ENCODE measurements at regions not wholly inside any gene's neighbourhood (a gene's known extent, or its start where the extent isn't known, plus 50 kb on each side); places are given as distances from the start of the nearest gene placed in this dataset.

- DNase-seq (no peak), ATAC-seq (ENCODE audit: low read depth) (no peak)
- H3K9ac ChIP-seq (ENCODE audit: low read length): no peak overlapping the region
- H3K4me1 Mint-ChIP-seq: no peaks in the 10 kb centered on the region
- intact Hi-C loops (cut with micrococcal nuclease): no loop called here
- WGBS (ENCODE audit: insufficient coverage): 88% methylated on average over 3 of the region's 4 CpGs
- no peak overlapping the region for H2AFZ ChIP-seq (ENCODE audit: insufficient read depth, low read depth, low read length, poor library complexity, severe bottlenecking)
- H3K4me3 ChIP-seq (ENCODE audit: control extremely low read depth in 1 of 5, extremely low read depth in 1 of 5, insufficient read depth in 1 of 5, low read depth in 2 of 5, low read length in 4 of 5): no peak overlapping the region
- no peaks in the 10 kb centered on the region for H3K79me2 ChIP-seq (ENCODE audit: control insufficient read depth, insufficient read depth, low read length)
- H4K20me1 ChIP-seq (ENCODE audit: control insufficient read depth, insufficient read depth, low read length, poor library complexity, severe bottlenecking): no peaks in the 10 kb centered on the region
- H3K27me3 Mint-ChIP-seq: peaks cover 11% of the 10 kb centered on the region
- POLR2A ChIA-PET: no interaction called here
- H3K9me3 Mint-ChIP-seq (ENCODE audit: insufficient read depth): no peaks in the 10 kb centered on the region
- CTCF ChIA-PET: no interaction called here
- no peaks in the 10 kb centered on the region for H3K9me3 ChIP-seq (ENCODE audit: control extremely low read depth in 1 of 3, control insufficient read depth in 2 of 3, insufficient read depth in 1 of 3, low read length in 2 of 3)
- no peak overlapping the region for H3K4me2 ChIP-seq (replicated peaks; ENCODE audit: low read depth, low read length, poor library complexity, severe bottlenecking)
- no peak overlapping the region for H3K27ac ChIP-seq (ENCODE audit: low read length in 2 of 2)
- H3K36me3 ChIP-seq (replicated peaks in 1 of 2; ENCODE audit: control extremely low read depth in 1 of 2, control insufficient read depth in 1 of 2, extremely low read depth in 1 of 2, insufficient read depth in 2 of 2, low read length in 1 of 2): no peaks in the 10 kb centered on the region
- H3K27me3 ChIP-seq (replicated peaks in 1 of 4; ENCODE audit: control extremely low read depth in 1 of 4, control insufficient read depth in 3 of 4, insufficient read depth in 4 of 4, low read length in 3 of 4): peaks cover 0 to 4% (median 1%) of the 10 kb centered on the region in 4 experiments
- H3K4me1 ChIP-seq (ENCODE audit: control insufficient read depth in 2 of 2, insufficient read depth in 2 of 2, low read length in 2 of 2): no peaks in the 10 kb centered on the region
- H3K4me3 Mint-ChIP-seq: no peak overlapping the region
- no peak overlapping the region for H3K27ac Mint-ChIP-seq
- TF ChIP-seq, protein P1, sequence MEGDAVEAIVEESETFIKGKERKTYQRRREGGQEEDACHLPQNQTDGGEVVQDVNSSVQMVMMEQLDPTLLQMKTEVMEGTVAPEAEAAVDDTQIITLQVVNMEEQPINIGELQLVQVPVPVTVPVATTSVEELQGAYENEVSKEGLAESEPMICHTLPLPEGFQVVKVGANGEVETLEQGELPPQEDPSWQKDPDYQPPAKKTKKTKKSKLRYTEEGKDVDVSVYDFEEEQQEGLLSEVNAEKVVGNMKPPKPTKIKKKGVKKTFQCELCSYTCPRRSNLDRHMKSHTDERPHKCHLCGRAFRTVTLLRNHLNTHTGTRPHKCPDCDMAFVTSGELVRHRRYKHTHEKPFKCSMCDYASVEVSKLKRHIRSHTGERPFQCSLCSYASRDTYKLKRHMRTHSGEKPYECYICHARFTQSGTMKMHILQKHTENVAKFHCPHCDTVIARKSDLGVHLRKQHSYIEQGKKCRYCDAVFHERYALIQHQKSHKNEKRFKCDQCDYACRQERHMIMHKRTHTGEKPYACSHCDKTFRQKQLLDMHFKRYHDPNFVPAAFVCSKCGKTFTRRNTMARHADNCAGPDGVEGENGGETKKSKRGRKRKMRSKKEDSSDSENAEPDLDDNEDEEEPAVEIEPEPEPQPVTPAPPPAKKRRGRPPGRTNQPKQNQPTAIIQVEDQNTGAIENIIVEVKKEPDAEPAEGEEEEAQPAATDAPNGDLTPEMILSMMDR (IDR thresholded peaks at IDR 0.05): no peak
- TF ChIP-seq EZH2 (IDR thresholded peaks at IDR 0.05; ENCODE audit: borderline replicate concordance, insufficient read depth, low read depth, low read length, poor library complexity, severe bottlenecking): no peak
Measured at GRCh38 chr4:10276152-10276551, 159.6 kb upstream of the WDR1 start.

GRCh38 chr4:10275696-10276095 is 159.1 kb upstream of the WDR1 start:
- POLR2A ChIA-PET: no interaction called here
- no peak overlapping the region for H3K4me3 Mint-ChIP-seq
- no peaks in the 10 kb centered on the region for H4K20me1 ChIP-seq (ENCODE audit: control insufficient read depth, insufficient read depth, low read length, poor library complexity, severe bottlenecking)
- no peak overlapping the region for H3K27ac Mint-ChIP-seq
- H3K4me1 Mint-ChIP-seq: no peaks in the 10 kb centered on the region
- no peak overlapping the region for H3K4me3 ChIP-seq (ENCODE audit: control extremely low read depth in 1 of 5, extremely low read depth in 1 of 5, insufficient read depth in 1 of 5, low read depth in 2 of 5, low read length in 4 of 5)
- peaks cover 0 to 4% (median 1%) of the 10 kb centered on the region in 4 experiments for H3K27me3 ChIP-seq (replicated peaks in 1 of 4; ENCODE audit: control extremely low read depth in 1 of 4, control insufficient read depth in 3 of 4, insufficient read depth in 4 of 4, low read length in 3 of 4)
- H3K4me1 ChIP-seq (ENCODE audit: control insufficient read depth in 2 of 2, insufficient read depth in 2 of 2, low read length in 2 of 2): no peaks in the 10 kb centered on the region
- intact Hi-C loops (cut with micrococcal nuclease): no loop called here
- DNase-seq (no peak), ATAC-seq (ENCODE audit: low read depth) (no peak)
- H3K79me2 ChIP-seq (ENCODE audit: control insufficient read depth, insufficient read depth, low read length): no peaks in the 10 kb centered on the region
- no peaks in the 10 kb centered on the region for H3K9me3 Mint-ChIP-seq (ENCODE audit: insufficient read depth)
- H3K4me2 ChIP-seq (replicated peaks; ENCODE audit: low read depth, low read length, poor library complexity, severe bottlenecking): no peak overlapping the region
- H3K9ac ChIP-seq (ENCODE audit: low read length): no peak overlapping the region
- CTCF ChIA-PET: no interaction called here
- no peak overlapping the region for H2AFZ ChIP-seq (ENCODE audit: insufficient read depth, low read depth, low read length, poor library complexity, severe bottlenecking)
- TF ChIP-seq, protein P1 (IDR thresholded peaks at IDR 0.05): no peak
- TF ChIP-seq EZH2 (IDR thresholded peaks at IDR 0.05; ENCODE audit: borderline replicate concordance, insufficient read depth, low read depth, low read length, poor library complexity, severe bottlenecking): no peak
- no peaks in the 10 kb centered on the region for H3K36me3 ChIP-seq (replicated peaks in 1 of 2; ENCODE audit: control extremely low read depth in 1 of 2, control insufficient read depth in 1 of 2, extremely low read depth in 1 of 2, insufficient read depth in 2 of 2, low read length in 1 of 2)
- WGBS (ENCODE audit: insufficient coverage): 91% methylated on average over 4 of the region's 4 CpGs
- H3K9me3 ChIP-seq (ENCODE audit: control extremely low read depth in 1 of 3, control insufficient read depth in 2 of 3, insufficient read depth in 1 of 3, low read length in 2 of 3): no peaks in the 10 kb centered on the region
- H3K27me3 Mint-ChIP-seq: peaks cover 11% of the 10 kb centered on the region
- no peak overlapping the region for H3K27ac ChIP-seq (ENCODE audit: low read length in 2 of 2)

All from B cell (primary cell).